HCT116 (cell line): ENCODE measurements at regions not wholly inside any gene's neighbourhood (a gene's known extent, or its start where the extent isn't known, plus 50 kb on each side); places are given as distances from the start of the nearest gene placed in this dataset.

Experiments used
- EGR1 ChIP-seq: IDR thresholded peaks from 2 replicates; pipeline ENCODE4 v1.6.1; 2012; ENCODE audit warnings: low read depth
- TF ChIP-seq, protein P1 (sequence below), 3 experiments: fragments of 200-600 bp in 1 of 3; sonication (generic) in 1 of 3; IDR thresholded peaks in 2 of 3; conservative IDR thresholded peaks in 1 of 3; 2 replicates each; pipeline ENCODE4 v1.5.1; 2012 to 2017; ENCODE audit warnings: low read depth in 2 of 3, low read length in 2 of 3, antibody characterized with exemption in 1 of 3, borderline replicate concordance in 1 of 3, control low read depth in 1 of 3, mild to moderate bottlenecking in 1 of 3, mixed read lengths in 1 of 3, mixed run types in 1 of 3, moderate library complexity in 1 of 3; ENCODE audit not compliant: insufficient read depth in 1 of 3

DNA sequence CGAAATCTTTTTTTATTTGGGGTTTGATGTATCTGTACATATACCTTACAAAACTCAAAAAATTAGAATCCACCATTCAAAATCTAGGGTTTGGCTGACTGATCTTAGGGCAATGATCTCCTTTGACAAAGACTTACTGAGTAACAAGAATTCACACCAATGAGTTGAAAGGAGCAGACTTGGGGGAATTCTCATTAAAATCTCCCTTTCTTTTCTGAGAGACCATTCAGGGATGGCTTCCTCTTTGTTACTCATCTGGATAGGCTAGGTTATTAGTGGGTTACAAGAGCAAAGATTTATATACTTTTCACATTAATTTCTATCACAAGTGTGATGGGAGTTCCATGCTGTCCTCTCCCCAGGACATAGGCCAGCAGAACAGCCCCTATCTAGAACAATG is 661.0 kb downstream of the KCTD16 start:
- TF ChIP-seq, protein P1, sequence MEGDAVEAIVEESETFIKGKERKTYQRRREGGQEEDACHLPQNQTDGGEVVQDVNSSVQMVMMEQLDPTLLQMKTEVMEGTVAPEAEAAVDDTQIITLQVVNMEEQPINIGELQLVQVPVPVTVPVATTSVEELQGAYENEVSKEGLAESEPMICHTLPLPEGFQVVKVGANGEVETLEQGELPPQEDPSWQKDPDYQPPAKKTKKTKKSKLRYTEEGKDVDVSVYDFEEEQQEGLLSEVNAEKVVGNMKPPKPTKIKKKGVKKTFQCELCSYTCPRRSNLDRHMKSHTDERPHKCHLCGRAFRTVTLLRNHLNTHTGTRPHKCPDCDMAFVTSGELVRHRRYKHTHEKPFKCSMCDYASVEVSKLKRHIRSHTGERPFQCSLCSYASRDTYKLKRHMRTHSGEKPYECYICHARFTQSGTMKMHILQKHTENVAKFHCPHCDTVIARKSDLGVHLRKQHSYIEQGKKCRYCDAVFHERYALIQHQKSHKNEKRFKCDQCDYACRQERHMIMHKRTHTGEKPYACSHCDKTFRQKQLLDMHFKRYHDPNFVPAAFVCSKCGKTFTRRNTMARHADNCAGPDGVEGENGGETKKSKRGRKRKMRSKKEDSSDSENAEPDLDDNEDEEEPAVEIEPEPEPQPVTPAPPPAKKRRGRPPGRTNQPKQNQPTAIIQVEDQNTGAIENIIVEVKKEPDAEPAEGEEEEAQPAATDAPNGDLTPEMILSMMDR (IDR thresholded peaks at IDR 0.05 in 2 of 3, conservative IDR thresholded peaks at IDR 0.05 in 1 of 3; ENCODE audit: borderline replicate concordance in 1 of 3, insufficient read depth in 1 of 3, low read depth in 2 of 3, low read length in 2 of 3), result no peak
- TF ChIP-seq EGR1, result no peak
